ENCODE measurements at regions not wholly inside any gene's neighbourhood (a gene's known extent, or its start where the extent isn't known, plus 50 kb on each side); places are given as distances from the start of the nearest gene placed in this dataset.

- Histone ChIP-seq H3K4me1 (ENCODE audit: insufficient read depth, low read length) (no peaks in the 10 kb centered on the region), H3K9me3 (ENCODE audit: control insufficient read depth in 1 of 2, insufficient read depth in 1 of 2, low read length in 2 of 2) (no peaks in the 10 kb centered on the region), H3K36me3 (ENCODE audit: insufficient read depth, low read length) (no peaks in the 10 kb centered on the region), H3K27me3 (ENCODE audit: control insufficient read depth in 1 of 2, insufficient read depth in 2 of 2, low read length in 2 of 2) (no peaks in the 10 kb centered on the region), H3K4me3 (ENCODE audit: low read length) (no peak overlapping the region), H3K27ac (ENCODE audit: low read depth in 1 of 2, low read length in 2 of 2) (no peak overlapping the region)
- H3K4me3 Mint-ChIP-seq = no peak overlapping the region
- ChIA-PET CTCF (no interaction called here), POLR2A (no interaction called here)
- intact Hi-C loops (cut with DNase I, micrococcal nuclease) = no loop called here
- H3K9me3 Mint-ChIP-seq = peaks cover 3% of the 10 kb centered on the region
- no peak for TF ChIP-seq CTCF (IDR thresholded peaks at IDR 0.05)
- H3K4me1 Mint-ChIP-seq (ENCODE audit: low read depth) = no peaks in the 10 kb centered on the region
- H3K27me3 Mint-ChIP-seq = no peaks in the 10 kb centered on the region
- DNase-seq = no peak
- no peak overlapping the region for H3K27ac Mint-ChIP-seq
- no peaks in the 10 kb centered on the region for H3K36me3 Mint-ChIP-seq (ENCODE audit: low read depth)
- no peak for ATAC-seq (ENCODE audit: poor library complexity)
Measured at GRCh38 chr3:137217733-137218132, 259.9 kb downstream of the IL20RB start.

GRCh38 chr3:137219801-137220445 is 262.1 kb downstream of the IL20RB start:
- POLR2A ChIA-PET = no interaction called here
- DNase-seq = no peak

GRCh38 chr3:137222736-137223225 is 265.0 kb downstream of the IL20RB start:
- ChIA-PET POLR2A (no interaction called here), CTCF (no interaction called here)
- TF ChIP-seq CTCF (IDR thresholded peaks at IDR 0.05) = no peak

More at GRCh38 chr3:137219801-137220445, 262.1 kb downstream of the IL20RB start:
- H3K4me1 ChIP-seq (ENCODE audit: insufficient read depth, low read length) = no peaks in the 10 kb centered on the region
- H3K27ac ChIP-seq (ENCODE audit: low read depth in 1 of 2, low read length in 2 of 2) = no peak overlapping the region
- H3K9me3 ChIP-seq (ENCODE audit: control insufficient read depth in 1 of 2, insufficient read depth in 1 of 2, low read length in 2 of 2) = no peaks in the 10 kb centered on the region
- ATAC-seq (ENCODE audit: poor library complexity) = no peak
- no peaks in the 10 kb centered on the region for H3K36me3 ChIP-seq (ENCODE audit: insufficient read depth, low read length)
- no peaks in the 10 kb centered on the region for H3K36me3 Mint-ChIP-seq (ENCODE audit: low read depth)
- no peaks in the 10 kb centered on the region for H3K27me3 ChIP-seq (ENCODE audit: control insufficient read depth in 1 of 2, insufficient read depth in 2 of 2, low read length in 2 of 2)
- no peak for TF ChIP-seq CTCF (IDR thresholded peaks at IDR 0.05)
- no peaks in the 10 kb centered on the region for H3K27me3 Mint-ChIP-seq
- no peak overlapping the region for H3K4me3 ChIP-seq (ENCODE audit: low read length)
- H3K9me3 Mint-ChIP-seq = peaks cover 3% of the 10 kb centered on the region
- H3K27ac Mint-ChIP-seq = no peak overlapping the region
- H3K4me1 Mint-ChIP-seq (ENCODE audit: low read depth) = no peaks in the 10 kb centered on the region
- intact Hi-C loops (cut with DNase I, micrococcal nuclease) = no loop called here
- no peak overlapping the region for H3K4me3 Mint-ChIP-seq
- CTCF ChIA-PET = interaction anchor here (0.7 kb wide), 1 partner anchor 37 kb away, joined by 3 read pairs; no protein-coding TSS in a partner anchor

More at GRCh38 chr3:137222736-137223225, 265.0 kb downstream of the IL20RB start:
- ATAC-seq (ENCODE audit: poor library complexity) (no peak), DNase-seq (no peak)
- Mint-ChIP-seq H3K9me3 (peaks cover 3% of the 10 kb centered on the region), H3K4me1 (ENCODE audit: low read depth) (no peaks in the 10 kb centered on the region), H3K27ac (no peak overlapping the region), H3K4me3 (no peak overlapping the region), H3K27me3 (peaks cover 13% of the 10 kb centered on the region), H3K36me3 (ENCODE audit: low read depth) (no peaks in the 10 kb centered on the region)
- no peaks in the 10 kb centered on the region for H3K9me3 ChIP-seq (ENCODE audit: control insufficient read depth in 1 of 2, insufficient read depth in 1 of 2, low read length in 2 of 2)
- no peak overlapping the region for H3K4me3 ChIP-seq (ENCODE audit: low read length)
- no peaks in the 10 kb centered on the region for H3K4me1 ChIP-seq (ENCODE audit: insufficient read depth, low read length)
- no peaks in the 10 kb centered on the region for H3K36me3 ChIP-seq (ENCODE audit: insufficient read depth, low read length)
- peaks cover 3 to 4% of the 10 kb centered on the region in 2 experiments for H3K27me3 ChIP-seq (ENCODE audit: control insufficient read depth in 1 of 2, insufficient read depth in 2 of 2, low read length in 2 of 2)
- intact Hi-C loops (cut with DNase I, micrococcal nuclease) = no loop called here
- no peak overlapping the region for H3K27ac ChIP-seq (ENCODE audit: low read depth in 1 of 2, low read length in 2 of 2)

All from CD4-positive, alpha-beta T cell (primary cell).